Left ventricle myocardium inferior (tissue), 1 donor: ENCODE measurements at regions not wholly inside any gene's neighbourhood (a gene's known extent, or its start where the extent isn't known, plus 50 kb on each side); places are given as distances from the start of the nearest gene placed in this dataset.

Experiments
- DNase-seq: peaks from one replicate; pipeline ENCODE4 v3.0.0-alpha.2; 2020
- H3K27ac ChIP-seq: fragments of 200-600 bp; replicated peaks from 2 replicates; pipeline ENCODE4 v1.8.0; 2021
- H3K27me3 ChIP-seq: fragments of 200-600 bp; 2 replicates; pipeline ENCODE4 v1.8.0; 2021; ENCODE audit warnings: low read depth
- H3K36me3 ChIP-seq: fragments of 200-600 bp; 2 replicates; pipeline ENCODE4 v1.8.0; 2021
- H3K4me1 ChIP-seq: fragments of 200-600 bp; 2 replicates; pipeline ENCODE4 v1.8.0; 2021
- H3K4me3 ChIP-seq: fragments of 200-600 bp; 2 replicates; pipeline ENCODE4 v1.8.0; 2021; ENCODE audit warnings: mild to moderate bottlenecking, moderate library complexity
- H3K9me3 ChIP-seq: fragments of 200-600 bp; replicated peaks from 2 replicates; pipeline ENCODE4 v1.8.0; 2021
- intact Hi-C: fragments of 100-400 bp; cut with micrococcal nuclease; formaldehyde crosslinking; loops from one replicate; pipeline ENCODE4 v1.11.0; 2022
- TF ChIP-seq, protein P1 (sequence below): fragments of 200-600 bp; IDR thresholded peaks from 2 replicates; pipeline ENCODE4 v1.8.0; 2021; ENCODE audit warnings: antibody characterized with exemption, mild to moderate bottlenecking, borderline replicate concordance
- donor health status: DM: no; HTN: yes; CAD: no; lungs with severe emphysema.

DNA sequence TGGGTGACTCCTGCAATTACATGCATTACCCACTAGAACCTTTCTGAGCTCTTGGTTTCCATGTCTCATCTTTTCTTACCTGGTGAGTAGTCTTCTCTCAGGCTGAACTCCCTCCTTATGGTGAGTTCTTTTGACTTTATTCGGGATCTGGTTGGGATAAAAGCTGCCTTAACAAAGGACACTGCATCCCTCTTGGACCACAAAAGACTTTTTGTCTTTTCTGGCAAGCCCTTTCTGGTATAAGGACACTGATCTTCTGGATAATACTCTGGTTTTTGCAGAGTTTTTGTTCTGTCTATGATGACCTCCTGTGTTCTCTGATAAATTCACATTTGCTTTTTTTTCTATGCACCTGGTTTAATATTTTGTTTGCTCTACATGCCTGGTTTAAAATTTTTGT, 66.7 kb downstream of the SLITRK1 start:
- H3K4me1 ChIP-seq, result no peaks in the 10 kb centered on the region
- H3K27ac ChIP-seq, result no peak overlapping the region
- H3K4me3 ChIP-seq, result no peak overlapping the region
- no peaks in the 10 kb centered on the region for H3K27me3 ChIP-seq
- peaks cover 6% of the 10 kb centered on the region for H3K9me3 ChIP-seq
- TF ChIP-seq, protein P1, sequence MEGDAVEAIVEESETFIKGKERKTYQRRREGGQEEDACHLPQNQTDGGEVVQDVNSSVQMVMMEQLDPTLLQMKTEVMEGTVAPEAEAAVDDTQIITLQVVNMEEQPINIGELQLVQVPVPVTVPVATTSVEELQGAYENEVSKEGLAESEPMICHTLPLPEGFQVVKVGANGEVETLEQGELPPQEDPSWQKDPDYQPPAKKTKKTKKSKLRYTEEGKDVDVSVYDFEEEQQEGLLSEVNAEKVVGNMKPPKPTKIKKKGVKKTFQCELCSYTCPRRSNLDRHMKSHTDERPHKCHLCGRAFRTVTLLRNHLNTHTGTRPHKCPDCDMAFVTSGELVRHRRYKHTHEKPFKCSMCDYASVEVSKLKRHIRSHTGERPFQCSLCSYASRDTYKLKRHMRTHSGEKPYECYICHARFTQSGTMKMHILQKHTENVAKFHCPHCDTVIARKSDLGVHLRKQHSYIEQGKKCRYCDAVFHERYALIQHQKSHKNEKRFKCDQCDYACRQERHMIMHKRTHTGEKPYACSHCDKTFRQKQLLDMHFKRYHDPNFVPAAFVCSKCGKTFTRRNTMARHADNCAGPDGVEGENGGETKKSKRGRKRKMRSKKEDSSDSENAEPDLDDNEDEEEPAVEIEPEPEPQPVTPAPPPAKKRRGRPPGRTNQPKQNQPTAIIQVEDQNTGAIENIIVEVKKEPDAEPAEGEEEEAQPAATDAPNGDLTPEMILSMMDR, result no peak
- intact Hi-C loops, result no loop called here
- H3K36me3 ChIP-seq, result no peaks in the 10 kb centered on the region
- no peak for DNase-seq

DNA sequence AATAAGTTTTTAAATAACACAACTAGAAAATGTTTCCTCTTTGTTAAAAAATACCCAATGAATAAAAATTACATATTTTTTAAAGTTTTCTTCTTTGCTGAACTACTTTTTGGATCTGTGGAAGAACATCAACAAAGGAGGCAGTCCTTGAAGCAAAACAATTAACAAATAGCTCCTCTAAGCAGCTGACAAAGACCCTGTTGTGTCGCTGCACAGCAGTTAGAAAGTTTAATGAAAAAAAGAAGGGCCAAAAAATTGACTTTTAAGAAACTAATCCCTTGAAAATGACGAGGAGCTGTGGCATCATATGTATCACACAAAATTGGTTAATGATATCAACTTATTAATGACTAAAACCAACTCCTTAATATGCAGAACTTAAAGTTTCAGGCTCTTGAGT, 72.1 kb downstream of the SLITRK1 start:
- no peak overlapping the region for H3K27ac ChIP-seq

DNA sequence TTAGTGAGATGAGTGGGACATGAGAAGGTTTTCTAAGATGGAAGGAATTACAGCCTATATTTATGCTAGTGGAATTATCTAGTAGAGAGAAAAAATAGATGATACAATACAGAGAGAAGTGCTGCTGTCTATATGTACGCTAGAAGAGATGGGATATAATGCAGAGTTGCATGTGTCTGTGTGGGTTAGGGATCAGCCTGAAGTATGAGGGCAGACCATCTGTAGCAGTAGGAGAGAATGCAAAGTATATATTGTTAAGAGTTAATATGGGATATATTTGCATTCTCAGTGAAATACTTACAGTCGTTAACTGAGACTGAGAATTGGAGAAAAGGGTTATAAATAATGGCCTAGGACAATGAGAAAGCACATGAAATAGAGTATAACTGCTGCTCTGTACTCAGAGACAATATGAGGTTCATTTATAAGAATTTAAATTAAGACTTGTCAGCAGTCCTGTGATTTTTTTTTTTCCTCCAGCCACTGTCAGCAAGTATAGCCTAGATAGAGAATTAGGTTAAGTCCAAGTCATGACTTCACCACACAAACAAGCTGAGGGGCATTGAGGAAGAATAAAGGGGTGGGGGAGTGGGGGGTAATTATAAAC, 77.8 kb downstream of the SLITRK1 start:
- Histone ChIP-seq H3K27ac (no peak overlapping the region), H3K4me3 (no peak overlapping the region), H3K36me3 (no peaks in the 10 kb centered on the region), H3K9me3 (peaks cover 6% of the 10 kb centered on the region), H3K27me3 (no peaks in the 10 kb centered on the region), H3K4me1 (no peaks in the 10 kb centered on the region)
- no peak for DNase-seq
- intact Hi-C loops, result no loop called here
- TF ChIP-seq, protein P1, result no peak

More for the DNA sequence above, 72.1 kb downstream of the SLITRK1 start:
- no peaks in the 10 kb centered on the region for H3K36me3 ChIP-seq
- TF ChIP-seq, protein P1, result no peak
- H3K4me3 ChIP-seq, result no peak overlapping the region
- intact Hi-C loops, result no loop called here
- DNase-seq, result no peak
- no peaks in the 10 kb centered on the region for H3K27me3 ChIP-seq
- no peaks in the 10 kb centered on the region for H3K4me1 ChIP-seq
- no peaks in the 10 kb centered on the region for H3K9me3 ChIP-seq

DNA sequence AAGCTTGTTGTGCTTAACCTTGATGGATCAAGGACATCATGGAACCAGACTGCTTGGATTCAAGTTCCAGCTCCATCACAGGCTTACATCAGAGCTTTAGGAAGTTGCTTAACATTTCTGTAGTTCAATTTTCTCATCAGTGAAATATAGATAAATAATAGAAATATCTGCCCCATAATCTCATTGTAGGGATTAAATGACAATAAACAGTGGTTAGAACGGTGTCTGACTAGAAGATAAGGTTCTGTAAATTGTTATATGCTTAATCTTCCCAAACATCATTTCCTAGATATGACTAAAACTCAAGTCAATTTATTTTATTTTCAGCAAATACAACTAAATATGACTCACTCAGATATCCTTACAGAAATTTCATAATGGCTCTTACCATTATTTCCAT, 83.5 kb downstream of the SLITRK1 start:
- Histone ChIP-seq H3K27ac (no peak overlapping the region), H3K4me3 (no peak overlapping the region), H3K36me3 (no peaks in the 10 kb centered on the region), H3K4me1 (no peaks in the 10 kb centered on the region), H3K9me3 (peaks cover 6% of the 10 kb centered on the region), H3K27me3 (no peaks in the 10 kb centered on the region)
- intact Hi-C loops, result no loop called here
- DNase-seq, result no peak
- TF ChIP-seq, protein P1, result no peak

DNA sequence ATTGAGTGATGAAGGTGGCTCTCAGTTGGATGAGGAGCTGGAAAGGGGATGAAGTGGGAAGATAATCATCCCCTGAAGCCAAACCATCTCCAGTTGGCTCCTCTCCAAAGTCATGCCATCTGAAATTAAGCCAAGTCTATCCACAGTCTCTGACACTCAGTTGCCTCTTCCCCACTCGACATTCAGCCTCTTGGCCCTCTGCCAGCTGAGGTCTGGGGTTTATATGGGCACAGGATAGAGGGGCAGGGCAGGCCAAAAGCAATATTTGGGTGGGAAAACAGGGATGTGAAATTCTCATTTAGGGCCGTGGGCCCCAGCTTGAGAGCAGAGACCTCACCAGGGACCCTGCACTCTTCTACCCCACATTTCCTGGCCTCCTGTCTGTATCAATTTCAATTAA, 85.9 kb downstream of the SLITRK1 start:
- intact Hi-C loops, result no loop called here
- no peak overlapping the region for H3K4me3 ChIP-seq
- H3K27ac ChIP-seq, result no peak overlapping the region
- no peak for DNase-seq
- H3K36me3 ChIP-seq, result no peaks in the 10 kb centered on the region
- H3K9me3 ChIP-seq, result peaks cover under 1% of the 10 kb centered on the region
- no peaks in the 10 kb centered on the region for H3K27me3 ChIP-seq
- TF ChIP-seq, protein P1, result no peak
- H3K4me1 ChIP-seq, result no peaks in the 10 kb centered on the region

DNA sequence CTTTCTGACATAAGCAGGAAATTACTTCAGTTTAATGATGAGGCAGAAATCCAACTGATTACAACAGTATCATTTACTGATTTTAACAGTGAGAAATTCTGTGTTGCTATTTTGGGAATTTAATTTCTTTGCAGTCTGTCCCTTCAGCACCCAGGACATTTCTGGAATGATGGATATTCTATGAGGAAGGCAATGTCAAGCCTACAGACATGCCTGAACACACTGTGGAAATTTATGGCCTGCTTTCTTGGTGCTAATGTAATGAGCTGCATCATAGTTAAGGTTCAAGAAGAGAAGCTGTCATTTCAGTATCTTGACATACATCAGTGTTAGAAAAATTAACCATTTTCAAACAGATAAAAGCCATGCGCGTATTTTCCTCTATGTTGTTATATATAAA, 87.7 kb downstream of the SLITRK1 start:
- H3K27me3 ChIP-seq, result no peaks in the 10 kb centered on the region
- no peak overlapping the region for H3K27ac ChIP-seq
- no peak for DNase-seq
- no peaks in the 10 kb centered on the region for H3K36me3 ChIP-seq
- H3K9me3 ChIP-seq, result no peaks in the 10 kb centered on the region
- no peak overlapping the region for H3K4me3 ChIP-seq
- intact Hi-C loops, result no loop called here
- no peaks in the 10 kb centered on the region for H3K4me1 ChIP-seq
- TF ChIP-seq, protein P1, result no peak
